ENCODE measurements at regions not wholly inside any gene's neighbourhood (a gene's known extent, or its start where the extent isn't known, plus 50 kb on each side); places are given as distances from the start of the nearest gene placed in this dataset.

- H2AK5ac ChIP-seq (ENCODE audit: low read depth, low read length), result no peak overlapping the region
- no peaks in the 10 kb centered on the region for H3K36me3 ChIP-seq (ENCODE audit: control insufficient read depth in 2 of 4, insufficient read depth in 4 of 4, low read length in 3 of 4)
- H2BK120ac ChIP-seq (replicated peaks; ENCODE audit: low read depth, low read length), result no peak overlapping the region
- H2BK15ac ChIP-seq (ENCODE audit: low read length), result no peak overlapping the region
- H3K23ac ChIP-seq (ENCODE audit: insufficient read length), result no peak overlapping the region
- H3K23me2 ChIP-seq (ENCODE audit: low read depth, low read length), result no peaks in the 10 kb centered on the region
- H3K18ac ChIP-seq (ENCODE audit: extremely low read depth, low read length), result no peak overlapping the region
- POLR2A ChIA-PET (ENCODE audit: partially characterized antibody), result no interaction called here
- H3K4me2 ChIP-seq (ENCODE audit: insufficient read depth in 1 of 2, low read depth in 2 of 2, low read length in 2 of 2), result no peak overlapping the region
- H3K4me1 ChIP-seq (replicated peaks in 1 of 4; ENCODE audit: control insufficient read depth in 3 of 4, insufficient read depth in 4 of 4, low read length in 3 of 4), result no peaks in the 10 kb centered on the region
- no peak overlapping the region for H3K27ac ChIP-seq (ENCODE audit: low read depth, low read length)
- FAIRE-seq (no peak), DNase-seq (ENCODE audit: low read depth in 1 of 2, low spot score in 2 of 2) (no peak)
- no peaks in the 10 kb centered on the region for H3K79me1 ChIP-seq (ENCODE audit: low read depth, low read length)
- no peak overlapping the region for H3K14ac ChIP-seq (ENCODE audit: insufficient read length)
- H3K4ac ChIP-seq (replicated peaks; ENCODE audit: insufficient read length, low read depth, low read length), result no peak overlapping the region
- no peak overlapping the region for H2BK20ac ChIP-seq (ENCODE audit: low read length)
- H3K56ac ChIP-seq (replicated peaks; ENCODE audit: insufficient read length, low read depth, low read length), result no peak overlapping the region
- H2BK12ac ChIP-seq (ENCODE audit: low read depth, low read length), result no peak overlapping the region
- WGBS, 2 experiments (ENCODE audit: extremely low coverage in 1 of 2, insufficient coverage in 1 of 2, insufficient read length in 1 of 2, insufficient replicate concordance in 2 of 2, low coverage in 1 of 2, low lambda C conversion rate in 2 of 2, missing lambda C conversion rate in 1 of 2), result 83% methylated on average over 1 of the region's 1 CpG; no CpG with 5 or more reads in 1 of the 2 experiments
- no peak overlapping the region for H4K5ac ChIP-seq (ENCODE audit: insufficient read length, low read depth, low read length)
- H4K20me1 ChIP-seq (replicated peaks in 1 of 2; ENCODE audit: control insufficient read depth in 1 of 2, insufficient read depth in 2 of 2, low read length in 2 of 2), result no peaks in the 10 kb centered on the region
- peaks cover 10 to 15% of the 10 kb centered on the region in 2 experiments; a peak in 3 of 4 replicates for H3K9me3 ChIP-seq (ENCODE audit: insufficient read depth in 2 of 2, low read depth in 1 of 2, low read length in 1 of 2)
- H3K79me2 ChIP-seq (ENCODE audit: control insufficient read depth in 1 of 2, insufficient read depth in 2 of 2, low read length in 2 of 2), result no peaks in the 10 kb centered on the region
- CTCF ChIA-PET (ENCODE audit: partially characterized antibody), result interaction anchor here (0.6 kb wide), 1 partner anchor 129 kb away, joined by 3 read pairs; no protein-coding TSS in a partner anchor
- no peak overlapping the region for H4K8ac ChIP-seq (ENCODE audit: extremely low read depth, insufficient read depth, low read length)
- no peak overlapping the region for H4K91ac ChIP-seq (replicated peaks; ENCODE audit: insufficient read length, low read length)
- H3K4me3 ChIP-seq (ENCODE audit: extremely low read depth in 1 of 4, insufficient read depth in 2 of 4, low read depth in 3 of 4, low read length in 4 of 4), result no peak overlapping the region
- H3K27me3 ChIP-seq (replicated peaks in 1 of 4; ENCODE audit: control insufficient read depth in 3 of 4, extremely low read depth in 1 of 4, insufficient read depth in 3 of 4, low read length in 3 of 4), result no peaks in the 10 kb centered on the region
- no peak overlapping the region for H3K9ac ChIP-seq (replicated peaks in 1 of 4; ENCODE audit: extremely low read depth in 1 of 4, low read depth in 3 of 4, low read length in 3 of 4)
- no peak overlapping the region for H2AFZ ChIP-seq (ENCODE audit: low read length)
- H2BK5ac ChIP-seq (ENCODE audit: low read depth, low read length), result no peak overlapping the region
- TF ChIP-seq KDM4A (IDR thresholded peaks at IDR 0.05; ENCODE audit: low read depth, low read length, severe bottlenecking) (no peak), CHD2 (IDR thresholded peaks at IDR 0.05; ENCODE audit: low read length) (no peak), YY1 (IDR thresholded peaks at IDR 0.05; ENCODE audit: low read depth, low read length) (no peak), CBX8 (IDR thresholded peaks at IDR 0.05; ENCODE audit: borderline replicate concordance, low read depth, low read length) (no peak), KDM5A (IDR thresholded peaks at IDR 0.05; ENCODE audit: low read length) (no peak), CTCF (IDR thresholded peaks at IDR 0.05; ENCODE audit: control extremely low read depth in 1 of 3, insufficient read depth in 1 of 3, low read depth in 1 of 3, low read length in 3 of 3) (no peak), CREB1 (IDR thresholded peaks at IDR 0.05) (no peak), NANOG (IDR thresholded peaks at IDR 0.05; ENCODE audit: insufficient read depth, low read depth, low read length, poor library complexity, severe bottlenecking) (no peak), SAP30 (IDR thresholded peaks at IDR 0.05; ENCODE audit: insufficient read depth, insufficient replicate concordance, low read length) (no peak), ATF2 (IDR thresholded peaks at IDR 0.05; ENCODE audit: low read length) (no peak), CEBPB (IDR thresholded peaks at IDR 0.05; ENCODE audit: low read depth, low read length) (no peak)
Measured at GRCh38 chr2:54059986-54060385, 55.4 kb upstream of the ACYP2 start.

All from H1 (cell line).